ENCODE measurements at regions not wholly inside any gene's neighbourhood (a gene's known extent, or its start where the extent isn't known, plus 50 kb on each side); places are given as distances from the start of the nearest gene placed in this dataset.

DNA sequence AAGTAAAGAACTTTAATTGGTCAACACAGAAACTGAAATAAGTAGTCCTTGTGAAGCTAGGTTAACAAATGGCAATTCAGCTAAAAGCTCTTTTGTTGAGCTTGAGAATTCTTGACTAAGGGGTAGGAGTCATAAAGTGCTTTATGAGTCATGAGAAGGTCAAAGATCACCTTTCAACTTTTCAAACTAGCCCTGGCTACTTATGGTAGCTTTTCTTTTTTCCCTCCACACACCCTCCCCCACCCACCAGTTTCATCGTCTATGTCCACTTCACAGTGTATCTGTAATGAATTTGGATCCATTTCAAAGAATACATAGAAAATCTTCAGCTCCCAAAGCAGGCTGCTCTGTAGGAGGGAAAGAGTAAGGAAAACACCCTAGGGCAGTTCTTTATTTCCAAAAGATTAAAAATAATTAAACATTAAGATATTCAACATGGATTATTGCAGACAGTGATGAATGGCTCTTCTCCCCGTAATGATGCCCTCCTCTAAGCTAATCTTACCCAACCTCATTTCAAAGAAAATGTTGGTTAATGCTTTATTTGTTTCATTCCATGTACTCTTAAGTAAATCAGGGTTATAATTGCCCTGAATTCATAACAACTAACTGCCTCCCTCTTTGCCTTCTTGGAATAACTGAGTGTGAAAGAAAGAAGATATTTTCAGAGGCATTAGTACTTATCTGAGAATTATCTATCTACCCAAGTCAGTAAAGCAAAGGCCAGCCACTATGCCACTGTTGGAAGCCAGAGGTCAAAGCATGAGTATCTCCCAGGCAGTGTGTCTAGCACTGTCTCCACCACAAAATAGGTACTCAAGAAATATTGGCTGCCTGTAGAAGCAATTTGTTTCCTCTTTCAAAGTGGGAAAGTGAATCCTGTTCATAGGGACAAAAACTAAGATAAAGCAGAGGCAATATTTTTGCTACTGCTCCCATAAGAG is 290.6 kb downstream of the PIK3R1 start:
- H3K27ac Mint-ChIP-seq (ENCODE audit: low read depth), result no peak overlapping the region
- H3K4me3 Mint-ChIP-seq, result no peak overlapping the region
- H3K27me3 Mint-ChIP-seq, result peaks cover 11% of the 10 kb centered on the region
- H3K9me3 Mint-ChIP-seq, result no peaks in the 10 kb centered on the region
- no peak for DNase-seq (ENCODE audit: low spot score in 2 of 2)
- ATAC-seq (replicated peaks; ENCODE audit: extremely low read depth, poor library complexity, severe bottlenecking), result no peak
- H3K4me1 Mint-ChIP-seq, result no peaks in the 10 kb centered on the region
- H3K36me3 Mint-ChIP-seq (ENCODE audit: insufficient read depth), result no peaks in the 10 kb centered on the region

DNA sequence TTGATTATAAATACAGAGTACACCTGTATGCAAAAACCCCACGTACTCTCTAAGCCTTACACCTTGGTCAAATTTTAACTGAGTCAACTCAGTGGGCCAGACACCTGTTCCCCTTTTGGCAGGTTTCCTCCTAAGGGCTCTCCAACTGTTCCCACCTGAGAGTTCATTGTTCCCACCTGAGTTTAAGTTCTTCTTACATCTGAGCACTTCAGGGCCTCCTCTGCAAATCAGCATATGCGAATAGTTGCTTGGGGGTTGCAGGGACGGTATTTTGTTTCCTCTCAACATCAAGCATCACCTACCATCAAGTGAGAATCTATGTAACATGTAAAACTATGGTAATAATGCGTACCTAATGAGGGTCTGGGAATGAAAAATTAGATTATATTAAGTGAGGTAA is 300.0 kb downstream of the PIK3R1 start:
- Mint-ChIP-seq H3K4me1 (no peaks in the 10 kb centered on the region), H3K4me3 (no peak overlapping the region), H3K27me3 (peaks cover 11% of the 10 kb centered on the region), H3K9me3 (no peaks in the 10 kb centered on the region), H3K27ac (ENCODE audit: low read depth) (no peak overlapping the region), H3K36me3 (ENCODE audit: insufficient read depth) (no peaks in the 10 kb centered on the region)
- DNase-seq (ENCODE audit: low spot score in 2 of 2), result no peak
- ATAC-seq (replicated peaks; ENCODE audit: extremely low read depth, poor library complexity, severe bottlenecking), result no peak

DNA sequence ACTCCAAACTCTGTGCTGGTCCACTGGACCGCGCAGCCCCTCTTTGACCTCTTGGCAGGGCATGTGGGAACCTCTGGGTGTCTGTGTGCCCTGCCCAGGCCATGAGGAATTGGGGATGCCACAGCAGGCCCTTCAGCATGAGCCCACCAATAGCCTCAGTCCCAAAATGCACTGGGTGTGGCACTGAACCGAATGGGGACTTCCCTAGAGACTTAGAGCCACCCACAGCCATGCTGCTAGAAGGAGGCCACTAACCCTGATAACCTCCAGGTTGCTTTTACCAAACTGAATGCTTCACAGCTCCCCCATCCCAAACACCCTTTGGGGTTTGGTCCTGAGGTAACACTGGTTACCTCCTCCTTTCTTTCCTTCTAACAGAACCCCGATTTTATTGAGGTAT is 302.7 kb downstream of the PIK3R1 start:
- DNase-seq (ENCODE audit: low spot score in 2 of 2), result no peak
- H3K9me3 Mint-ChIP-seq, result no peaks in the 10 kb centered on the region
- no peaks in the 10 kb centered on the region for H3K36me3 Mint-ChIP-seq (ENCODE audit: insufficient read depth)
- H3K27ac Mint-ChIP-seq (ENCODE audit: low read depth), result no peak overlapping the region
- no peak for ATAC-seq (replicated peaks; ENCODE audit: extremely low read depth, poor library complexity, severe bottlenecking)
- H3K4me1 Mint-ChIP-seq, result no peaks in the 10 kb centered on the region
- H3K27me3 Mint-ChIP-seq, result peaks cover 11% of the 10 kb centered on the region
- no peak overlapping the region for H3K4me3 Mint-ChIP-seq

DNA sequence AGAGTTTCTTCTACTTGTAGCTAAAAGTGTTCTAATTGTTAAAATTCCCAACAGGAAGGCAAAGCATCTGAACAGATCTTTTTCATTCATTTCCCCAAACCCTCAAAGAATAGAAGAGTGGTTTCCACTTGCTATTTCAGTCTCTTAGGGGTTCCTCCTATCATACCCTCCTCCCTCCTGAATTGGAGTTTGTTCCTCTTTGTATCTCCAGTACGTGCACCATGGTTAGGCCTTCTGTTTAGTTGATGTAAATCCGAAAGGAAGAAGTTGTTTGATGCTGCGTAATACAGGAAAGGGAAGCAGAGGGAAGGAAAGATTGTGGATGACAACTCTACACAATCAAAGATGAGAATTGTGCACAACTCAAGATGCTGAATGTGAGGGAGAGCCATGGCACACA is 303.6 kb downstream of the PIK3R1 start:
- ATAC-seq (replicated peaks; ENCODE audit: extremely low read depth, poor library complexity, severe bottlenecking), result no peak

DNA sequence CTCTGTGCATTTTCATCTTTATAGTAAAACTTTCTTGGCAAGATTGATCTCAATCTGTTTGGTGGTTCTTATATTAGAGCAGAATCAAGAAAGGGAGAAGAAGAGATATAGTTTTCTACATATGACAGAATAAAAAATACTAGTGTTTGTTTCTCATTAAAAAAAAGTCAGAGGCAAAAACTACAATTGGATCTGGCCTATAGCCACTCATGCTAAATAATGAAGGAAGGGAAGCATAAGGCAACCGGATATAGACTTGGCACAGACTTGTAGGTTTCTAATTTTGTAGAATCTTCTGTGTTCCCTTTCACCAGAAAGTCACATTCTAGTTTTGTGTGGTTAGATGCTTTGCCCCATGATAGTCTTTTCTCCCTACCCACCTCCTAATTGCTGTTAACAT is 306.2 kb downstream of the PIK3R1 start:
- Mint-ChIP-seq H3K4me1 (no peaks in the 10 kb centered on the region), H3K27me3 (peaks cover 11% of the 10 kb centered on the region), H3K27ac (ENCODE audit: low read depth) (no peak overlapping the region), H3K4me3 (no peak overlapping the region), H3K9me3 (no peaks in the 10 kb centered on the region), H3K36me3 (ENCODE audit: insufficient read depth) (no peaks in the 10 kb centered on the region)
- ATAC-seq (replicated peaks; ENCODE audit: extremely low read depth, poor library complexity, severe bottlenecking) (no peak), DNase-seq (ENCODE audit: low spot score in 2 of 2) (no peak)

More for the DNA sequence above, 303.6 kb downstream of the PIK3R1 start:
- H3K4me1 Mint-ChIP-seq, result no peaks in the 10 kb centered on the region
- no peaks in the 10 kb centered on the region for H3K9me3 Mint-ChIP-seq
- no peaks in the 10 kb centered on the region for H3K36me3 Mint-ChIP-seq (ENCODE audit: insufficient read depth)
- peaks cover 11% of the 10 kb centered on the region for H3K27me3 Mint-ChIP-seq
- no peak overlapping the region for H3K27ac Mint-ChIP-seq (ENCODE audit: low read depth)
- H3K4me3 Mint-ChIP-seq, result no peak overlapping the region
- DNase-seq (ENCODE audit: low spot score in 2 of 2), result no peak

DNA sequence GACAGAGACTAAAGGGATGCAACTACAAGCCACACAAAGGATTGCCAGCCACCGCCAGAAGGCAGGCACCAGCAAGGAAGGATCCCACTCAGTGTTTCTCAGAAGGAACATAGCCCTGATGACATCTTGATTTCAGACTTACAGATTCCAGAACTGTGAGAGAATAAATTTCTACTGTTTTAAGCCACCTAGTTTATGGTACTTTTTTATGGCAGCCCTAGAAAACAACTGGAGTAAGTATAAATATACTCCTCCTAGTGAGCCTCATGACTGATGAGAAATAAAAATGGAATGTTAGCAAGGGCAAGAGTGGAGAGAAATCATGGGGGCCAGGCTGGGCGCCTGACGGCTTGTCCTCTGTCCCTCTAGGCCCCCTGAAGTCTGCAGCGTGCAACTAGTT is 307.3 kb downstream of the PIK3R1 start:
- Mint-ChIP-seq H3K27me3 (peaks cover 4% of the 10 kb centered on the region), H3K9me3 (no peaks in the 10 kb centered on the region), H3K27ac (ENCODE audit: low read depth) (no peak overlapping the region)

DNA sequence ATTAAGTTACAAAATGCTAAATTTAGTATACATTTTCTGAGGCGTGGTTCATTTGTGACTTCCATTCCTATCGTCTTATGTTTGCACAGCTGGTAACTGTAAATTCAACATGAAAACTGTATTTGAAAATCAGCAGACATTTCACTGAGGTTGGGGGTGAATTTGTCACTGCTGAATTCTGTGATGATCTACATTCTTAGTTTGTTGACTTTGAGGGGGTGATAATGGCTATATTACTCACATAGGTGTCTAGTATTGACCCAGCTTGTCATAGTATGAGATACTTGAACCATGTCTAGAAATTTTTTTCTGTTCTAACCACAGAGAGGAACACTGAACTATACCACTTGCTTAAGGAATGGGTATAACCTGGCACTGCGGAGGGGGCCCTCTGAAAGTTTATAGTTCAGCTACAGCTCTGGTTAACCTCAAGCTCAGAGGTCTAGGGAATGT is 313.3 kb downstream of the PIK3R1 start:
- DNase-seq (ENCODE audit: low spot score in 2 of 2) (no peak), ATAC-seq (replicated peaks; ENCODE audit: extremely low read depth, poor library complexity, severe bottlenecking) (no peak)
- no peaks in the 10 kb centered on the region for H3K4me1 Mint-ChIP-seq
- no peaks in the 10 kb centered on the region for H3K36me3 Mint-ChIP-seq (ENCODE audit: insufficient read depth)
- H3K27me3 Mint-ChIP-seq, result peaks cover 44% of the 10 kb centered on the region
- H3K27ac Mint-ChIP-seq (ENCODE audit: low read depth), result no peak overlapping the region
- no peaks in the 10 kb centered on the region for H3K9me3 Mint-ChIP-seq
- H3K4me3 Mint-ChIP-seq, result no peak overlapping the region

More for the DNA sequence above, 307.3 kb downstream of the PIK3R1 start:
- Mint-ChIP-seq H3K36me3 (ENCODE audit: insufficient read depth) (no peaks in the 10 kb centered on the region), H3K4me3 (no peak overlapping the region), H3K4me1 (no peaks in the 10 kb centered on the region)
- ATAC-seq (replicated peaks; ENCODE audit: extremely low read depth, poor library complexity, severe bottlenecking) (no peak), DNase-seq (ENCODE audit: low spot score in 2 of 2) (no peak)

DNA sequence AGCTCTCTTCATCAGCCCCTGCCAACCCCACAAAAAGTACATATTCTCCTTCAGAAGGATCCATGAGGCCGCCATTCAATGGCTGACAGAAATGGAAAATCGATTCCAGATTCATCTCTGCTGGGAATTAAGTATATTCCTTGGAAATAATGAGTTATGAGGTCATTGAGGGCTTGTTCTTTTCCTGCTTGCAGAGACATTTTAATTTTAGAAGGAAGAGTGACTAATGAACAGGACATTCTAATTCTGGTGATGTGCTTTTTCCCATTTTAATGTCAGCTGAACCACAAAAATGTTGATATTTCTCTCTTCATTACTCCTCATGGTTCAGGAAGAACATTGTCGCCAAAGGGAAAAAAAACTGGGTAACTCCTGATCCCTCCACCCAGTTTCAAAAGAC is 314.0 kb downstream of the PIK3R1 start:
- ATAC-seq (replicated peaks; ENCODE audit: extremely low read depth, poor library complexity, severe bottlenecking) (no peak), DNase-seq (ENCODE audit: low spot score in 2 of 2) (no peak)
- no peaks in the 10 kb centered on the region for H3K4me1 Mint-ChIP-seq

DNA sequence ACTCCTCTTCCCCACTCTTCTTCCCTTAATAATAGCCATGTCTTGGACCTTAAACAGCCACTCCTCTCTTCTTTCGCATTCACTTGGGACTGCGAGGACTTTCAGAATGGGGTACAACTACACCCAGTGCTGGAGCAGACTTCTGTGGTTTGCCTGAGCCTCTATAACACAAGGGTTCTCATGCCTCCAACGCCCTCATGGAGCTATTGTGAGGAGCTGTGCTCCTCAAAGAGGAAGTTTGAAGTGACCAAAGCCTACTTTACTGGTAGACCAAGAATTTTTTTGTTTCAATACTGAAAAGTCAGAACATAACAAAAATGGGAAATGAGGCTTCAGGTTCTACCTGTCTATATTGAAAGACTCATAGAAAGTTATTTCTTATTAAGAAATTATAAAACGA is 316.4 kb downstream of the PIK3R1 start:
- no peaks in the 10 kb centered on the region for H3K9me3 Mint-ChIP-seq
- H3K27ac Mint-ChIP-seq (ENCODE audit: low read depth), result no peak overlapping the region
- H3K27me3 Mint-ChIP-seq, result peaks cover 69% of the 10 kb centered on the region
- no peak for ATAC-seq (replicated peaks; ENCODE audit: extremely low read depth, poor library complexity, severe bottlenecking)
- H3K4me1 Mint-ChIP-seq, result no peaks in the 10 kb centered on the region
- no peaks in the 10 kb centered on the region for H3K36me3 Mint-ChIP-seq (ENCODE audit: insufficient read depth)
- no peak for DNase-seq (ENCODE audit: low spot score in 2 of 2)
- H3K4me3 Mint-ChIP-seq, result no peak overlapping the region

More for the DNA sequence above, 314.0 kb downstream of the PIK3R1 start:
- peaks cover 48% of the 10 kb centered on the region for H3K27me3 Mint-ChIP-seq
- no peak overlapping the region for H3K27ac Mint-ChIP-seq (ENCODE audit: low read depth)
- H3K36me3 Mint-ChIP-seq (ENCODE audit: insufficient read depth), result no peaks in the 10 kb centered on the region
- H3K9me3 Mint-ChIP-seq, result no peaks in the 10 kb centered on the region
- H3K4me3 Mint-ChIP-seq, result no peak overlapping the region

DNA sequence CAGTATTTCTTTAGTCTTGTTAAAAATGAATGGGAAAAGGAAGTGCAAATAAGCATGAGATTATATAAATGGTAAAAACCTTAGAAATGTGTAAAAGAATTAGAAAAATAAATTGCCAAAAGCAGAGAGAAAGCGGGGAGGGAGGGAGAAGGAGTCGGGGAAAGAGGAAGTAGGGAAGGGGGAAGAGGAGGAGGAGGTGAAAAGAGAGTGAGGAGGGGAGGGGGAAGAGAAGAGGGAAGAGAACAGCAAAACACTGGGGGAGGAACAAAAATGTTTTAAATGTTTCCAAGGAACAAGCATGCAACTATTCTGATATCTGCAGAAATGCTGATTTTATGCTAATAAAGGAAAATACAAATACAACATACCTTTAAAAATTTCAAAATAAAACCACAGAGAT is 317.5 kb downstream of the PIK3R1 start:
- DNase-seq (ENCODE audit: low spot score in 2 of 2), result no peak
- Mint-ChIP-seq H3K36me3 (ENCODE audit: insufficient read depth) (no peaks in the 10 kb centered on the region), H3K4me1 (no peaks in the 10 kb centered on the region), H3K9me3 (no peaks in the 10 kb centered on the region), H3K4me3 (no peak overlapping the region), H3K27ac (ENCODE audit: low read depth) (no peak overlapping the region), H3K27me3 (peaks cover 74% of the 10 kb centered on the region)
- no peak for ATAC-seq (replicated peaks; ENCODE audit: extremely low read depth, poor library complexity, severe bottlenecking)

DNA sequence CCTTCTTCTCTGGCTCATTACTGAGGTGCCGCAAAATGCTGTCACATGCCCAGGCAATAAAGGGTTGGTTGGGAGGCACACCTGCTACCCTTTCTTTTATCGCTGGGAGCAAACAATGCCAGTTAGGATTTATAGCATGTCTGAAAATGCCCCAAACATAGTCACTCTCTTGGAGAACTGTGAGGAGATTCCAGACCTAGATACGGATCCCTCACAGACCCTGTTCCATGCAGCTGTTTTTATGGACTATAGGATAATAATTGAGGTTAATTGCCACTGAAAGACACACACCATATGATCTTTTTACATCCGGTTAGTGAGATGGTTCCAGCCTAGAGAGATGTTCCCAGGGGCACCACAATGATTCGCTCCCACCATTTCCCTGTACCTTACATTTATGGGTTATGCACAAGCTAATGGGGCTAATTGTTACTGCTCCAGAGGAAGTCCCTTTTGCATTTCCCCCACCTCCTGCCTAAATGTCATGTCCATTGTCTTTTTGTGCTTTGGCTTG is 318.1 kb downstream of the PIK3R1 start:
- peaks cover 75% of the 10 kb centered on the region for H3K27me3 Mint-ChIP-seq

DNA sequence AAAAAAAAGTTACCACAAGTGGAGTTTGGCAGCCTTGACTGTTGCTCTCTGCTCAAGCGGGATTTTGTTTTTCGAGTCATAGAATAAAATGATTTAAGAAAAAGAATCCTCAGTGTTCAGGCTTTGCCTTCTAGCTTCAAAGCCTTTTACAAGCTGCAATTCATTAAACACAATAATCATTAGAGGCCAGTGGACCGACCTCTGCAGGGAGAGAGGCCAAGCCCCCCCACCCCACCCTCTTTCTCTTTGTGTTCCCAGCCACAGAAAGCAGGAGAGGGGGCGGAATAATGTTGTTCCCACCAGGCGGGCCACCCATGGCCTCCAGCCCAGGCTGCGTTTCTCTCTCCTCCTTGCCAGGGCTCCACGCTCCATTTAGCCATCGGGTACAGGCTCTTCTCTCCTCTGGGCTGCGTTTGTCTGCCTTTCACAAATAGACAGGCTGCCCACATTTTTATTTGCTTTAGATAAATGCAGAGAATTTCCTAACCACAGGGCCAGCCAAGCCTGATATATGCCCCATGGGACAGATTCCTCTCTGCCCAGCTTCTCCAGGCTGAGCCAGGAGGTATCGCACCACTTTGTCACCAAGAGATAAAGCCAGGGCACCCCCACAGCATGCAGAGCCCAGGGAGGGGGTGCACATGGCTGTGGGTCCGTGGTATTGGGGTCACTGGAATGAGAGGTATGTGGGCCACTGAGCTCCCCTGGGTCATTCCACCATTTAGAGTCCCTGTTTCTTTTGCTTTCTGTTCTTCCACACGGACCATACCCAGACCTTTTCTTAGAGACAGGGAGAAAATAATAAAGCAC is 318.8 kb downstream of the PIK3R1 start:
- no peak overlapping the region for H3K4me3 Mint-ChIP-seq
- H3K4me1 Mint-ChIP-seq, result no peaks in the 10 kb centered on the region
- no peaks in the 10 kb centered on the region for H3K36me3 Mint-ChIP-seq (ENCODE audit: insufficient read depth)
- no peak for ATAC-seq (replicated peaks; ENCODE audit: extremely low read depth, poor library complexity, severe bottlenecking)
- H3K27me3 Mint-ChIP-seq, result peaks cover 82% of the 10 kb centered on the region
- no peak overlapping the region for H3K27ac Mint-ChIP-seq (ENCODE audit: low read depth)
- DNase-seq (ENCODE audit: low spot score in 2 of 2), result no peak
- H3K9me3 Mint-ChIP-seq, result no peaks in the 10 kb centered on the region

More for the DNA sequence above, 318.1 kb downstream of the PIK3R1 start:
- no peaks in the 10 kb centered on the region for H3K36me3 Mint-ChIP-seq (ENCODE audit: insufficient read depth)
- H3K9me3 Mint-ChIP-seq, result no peaks in the 10 kb centered on the region
- ATAC-seq (replicated peaks; ENCODE audit: extremely low read depth, poor library complexity, severe bottlenecking) (no peak), DNase-seq (ENCODE audit: low spot score in 2 of 2) (no peak)
- no peak overlapping the region for H3K4me3 Mint-ChIP-seq
- H3K27ac Mint-ChIP-seq (ENCODE audit: low read depth), result no peak overlapping the region
- no peaks in the 10 kb centered on the region for H3K4me1 Mint-ChIP-seq
